ENCODE measurements at regions not wholly inside any gene's neighbourhood (a gene's known extent, or its start where the extent isn't known, plus 50 kb on each side); places are given as distances from the start of the nearest gene placed in this dataset.

GRCh38 chr2:193895226-193895625 is 1700.5 kb upstream of the TMEFF2 start:
- 100% methylated on average over 1 of the region's 1 CpG for WGBS (ENCODE audit: low lambda C conversion rate)
- no peaks in the 10 kb centered on the region for H3K36me3 ChIP-seq (replicated peaks in 1 of 2; ENCODE audit: control insufficient read depth in 1 of 2, insufficient read depth in 2 of 2, low read length in 1 of 2)
- TF ChIP-seq MXI1 (IDR thresholded peaks at IDR 0.05; ENCODE audit: low read depth, low read length) (no peak), RAD21 (IDR thresholded peaks at IDR 0.05; ENCODE audit: low read length) (no peak), CTCF (IDR thresholded peaks at IDR 0.05) (no peak), GABPA (IDR thresholded peaks at IDR 0.05; ENCODE audit: low read depth) (no peak), NFIC (IDR thresholded peaks at IDR 0.05; ENCODE audit: borderline replicate concordance) (no peak), CHD2 (IDR thresholded peaks at IDR 0.05; ENCODE audit: low read length, partially characterized antibody) (no peak), IRF3 (IDR thresholded peaks at IDR 0.05; ENCODE audit: low read depth, low read length) (no peak), FOSL2 (IDR thresholded peaks at IDR 0.05; ENCODE audit: borderline replicate concordance, low read depth) (no peak), SIN3A (IDR thresholded peaks at IDR 0.05; ENCODE audit: borderline replicate concordance, low read depth, low read length) (no peak), REST (IDR thresholded peaks at IDR 0.05; ENCODE audit: low read depth, low read length) (no peak), USF1 (IDR thresholded peaks at IDR 0.05; ENCODE audit: borderline replicate concordance, low read depth) (no peak), PBX3 (IDR thresholded peaks at IDR 0.05) (no peak), RCOR1 (IDR thresholded peaks at IDR 0.05; ENCODE audit: low read length) (no peak)
- no peaks in the 10 kb centered on the region for H3F3A ChIP-seq (replicated peaks; ENCODE audit: insufficient read depth)
- H3K9me2 ChIP-seq, result no peaks in the 10 kb centered on the region
- H3K9ac ChIP-seq, result no peak overlapping the region
- no peaks in the 10 kb centered on the region for H3K9me3 ChIP-seq
- H3K27ac ChIP-seq (ENCODE audit: low read depth in 2 of 2, low read length in 1 of 2), result no peak overlapping the region
- ChIA-PET POLR2A (no interaction called here), CTCF (no interaction called here)
- H4K20me1 ChIP-seq (ENCODE audit: insufficient read depth), result no peaks in the 10 kb centered on the region
- H2AFZ ChIP-seq (ENCODE audit: low read depth), result no peak overlapping the region
- no peak overlapping the region for H3K4me3 ChIP-seq (ENCODE audit: low read depth in 2 of 2, low read length in 1 of 2)
- no peaks in the 10 kb centered on the region for H3K79me2 ChIP-seq (ENCODE audit: insufficient read depth)
- DNase-seq, result no peak
- no peaks in the 10 kb centered on the region for H3K4me1 ChIP-seq (ENCODE audit: control insufficient read depth in 1 of 2, insufficient read depth in 2 of 2, low read depth in 1 of 2, low read length in 1 of 2)
- no peak overlapping the region for H3K4me2 ChIP-seq
- H3K27me3 ChIP-seq (ENCODE audit: insufficient read depth), result no peaks in the 10 kb centered on the region
